Smooth muscle cell (in vitro differentiated cells): ENCODE measurements at regions not wholly inside any gene's neighbourhood (a gene's known extent, or its start where the extent isn't known, plus 50 kb on each side); places are given as distances from the start of the nearest gene placed in this dataset.

Experiments used
- DNase-seq: peaks from one replicate; lab custom pipeline; 2025; ENCODE audit not compliant: unreplicated experiment; lab: John Stamatoyannopoulos, UW
- H2AFZ ChIP-seq: fragments of 200-600 bp; sonication (generic); 2 replicates; pipeline ENCODE4 v1.6.0; 2016; ENCODE audit warnings: antibody characterized with exemption, low read depth, mild to moderate bottlenecking
- H3F3A ChIP-seq: fragments of 200-600 bp; sonication (generic); 2 replicates; pipeline ENCODE4 v1.6.0; 2017; ENCODE audit warnings: antibody characterized with exemption, low read depth
- H3K27ac ChIP-seq: fragments of 200-600 bp; sonication (generic); 2 replicates; pipeline ENCODE4 v1.5.1; 2016; ENCODE audit warnings: low read depth, mild to moderate bottlenecking
- H3K27me3 ChIP-seq: fragments of 200-600 bp; sonication (generic); 2 replicates; pipeline ENCODE4 v1.6.1; 2016; ENCODE audit warnings: low read depth, mild to moderate bottlenecking
- H3K36me3 ChIP-seq: fragments of 200-600 bp; sonication (generic); 2 replicates; pipeline ENCODE4 v1.5.1; 2016; ENCODE audit warnings: low read depth
- H3K4me1 ChIP-seq: fragments of 200-600 bp; sonication (generic); 2 replicates; pipeline ENCODE4 v1.5.1; 2016; ENCODE audit warnings: low read depth
- H3K4me2 ChIP-seq: fragments of 200-600 bp; sonication (generic); 2 replicates; pipeline ENCODE4 v1.6.0; 2016; ENCODE audit warnings: mild to moderate bottlenecking
- H3K4me3 ChIP-seq: fragments of 200-600 bp; sonication (generic); 2 replicates; pipeline ENCODE4 v1.5.1; 2016; ENCODE audit warnings: mild to moderate bottlenecking
- H3K79me2 ChIP-seq: fragments of 200-600 bp; sonication (generic); 2 replicates; pipeline ENCODE4 v1.6.0; 2016; ENCODE audit warnings: low read depth, mild to moderate bottlenecking
- H3K9ac ChIP-seq: fragments of 200-600 bp; sonication (generic); 2 replicates; pipeline ENCODE4 v1.6.0; 2016; ENCODE audit warnings: low read depth
- H3K9me3 ChIP-seq: fragments of 200-600 bp; sonication (generic); replicated peaks from 2 replicates; pipeline ENCODE4 v1.5.1; 2016; ENCODE audit warnings: low read depth
- H4K20me1 ChIP-seq: fragments of 200-600 bp; sonication (generic); 2 replicates; pipeline ENCODE4 v1.6.0; 2016; ENCODE audit warnings: low read depth
- CTCF ChIP-seq: fragments of 200-600 bp; sonication (generic); IDR thresholded peaks from 2 replicates; pipeline ENCODE4 v1.5.1; 2017; ENCODE audit warnings: borderline replicate concordance, mild to moderate bottlenecking, antibody characterized with exemption; ENCODE audit not compliant: insufficient read depth, poor library complexity, severe bottlenecking
- WGBS: methylation state at CpG from one replicate; pipeline ENCODE4 v1.1.7; 2016; ENCODE audit warnings: low lambda C conversion rate; 5-methylcytosine and 5-hydroxymethylcytosine counted together

- Histone ChIP-seq H3K79me2 (no peaks in the 10 kb centered on the region), H3K4me2 (no peak overlapping the region), H4K20me1 (no peaks in the 10 kb centered on the region), H3K9ac (no peak overlapping the region), H3K27me3 (peaks cover 48% of the 10 kb centered on the region), H3K4me3 (no peak overlapping the region), H3F3A (no peaks in the 10 kb centered on the region), H2AFZ (no peak overlapping the region), H3K4me1 (peaks cover 13% of the 10 kb centered on the region), H3K36me3 (no peaks in the 10 kb centered on the region), H3K9me3 (no peaks in the 10 kb centered on the region), H3K27ac (no peak overlapping the region)
- no peak for DNase-seq
- no peak for TF ChIP-seq CTCF
- WGBS, result 88% methylated on average over 8 of the region's 8 CpGs
These were observed 394.5 kb upstream of the IRX1 start for GRCh38 chr5:3201121-3201520.

GRCh38 chr5:3199962-3200755, 395.5 kb upstream of the IRX1 start:
- no peak for DNase-seq
- no peak for TF ChIP-seq CTCF
- Histone ChIP-seq H2AFZ (no peak overlapping the region), H3K9ac (no peak overlapping the region), H3K36me3 (no peaks in the 10 kb centered on the region), H3K27ac (no peak overlapping the region), H3K9me3 (no peaks in the 10 kb centered on the region), H3F3A (no peaks in the 10 kb centered on the region), H3K4me3 (no peak overlapping the region), H3K79me2 (no peaks in the 10 kb centered on the region), H3K4me2 (no peak overlapping the region), H4K20me1 (no peaks in the 10 kb centered on the region), H3K4me1 (peaks cover 13% of the 10 kb centered on the region), H3K27me3 (peaks cover 56% of the 10 kb centered on the region)
- WGBS, result 71% methylated on average over 15 of the region's 15 CpGs

- Histone ChIP-seq H3K36me3 (no peaks in the 10 kb centered on the region), H3K9me3 (no peaks in the 10 kb centered on the region), H3K27me3 (peaks cover 66% of the 10 kb centered on the region), H2AFZ (peak overlapping the region; percentile 84), H4K20me1 (no peaks in the 10 kb centered on the region), H3K9ac (no peak overlapping the region), H3K4me1 (peaks cover 13% of the 10 kb centered on the region), H3K79me2 (no peaks in the 10 kb centered on the region), H3K4me2 (peak overlapping the region; percentile 86), H3F3A (no peaks in the 10 kb centered on the region), H3K27ac (no peak overlapping the region), H3K4me3 (peak overlapping the region; percentile 40)
- 27% methylated on average over 7 of the region's 7 CpGs for WGBS
- no peak for TF ChIP-seq CTCF
- no peak for DNase-seq
These were observed 397.6 kb upstream of the IRX1 start for GRCh38 chr5:3198074-3198449.
